HepG2 (cell line): ENCODE measurements at regions not wholly inside any gene's neighbourhood (a gene's known extent, or its start where the extent isn't known, plus 50 kb on each side); places are given as distances from the start of the nearest gene placed in this dataset.

ENCODE experiments used
- ATAC-seq: fragments of 200-7000 bp; cut with Tn5 transposase; 3 replicates; pipeline ENCODE4 v1.9.1; 2020; ENCODE audit warnings: mild to moderate bottlenecking, moderate library complexity
- BruUV-seq: library from RNA; stranded (reverse); fragments of 400-500 nt; replicated peaks from 2 replicates; lab custom pipeline; 2021; lab: Mats Ljungman, UMichigan
- CTCF ChIA-PET: fragments of 300-600 bp; formaldehyde crosslinking; extraction: SDS; loops from one replicate; lab custom pipeline; 2021; ENCODE audit warnings: low total read pairs, inconsistent platforms, low intra/inter-chr PET ratio; lab: Yijun Ruan, JAX
- POLR2A ChIA-PET: fragments of 350-600 bp; sonication (Branson Sonifier 250); formaldehyde crosslinking; loops from one replicate; lab custom pipeline; 2020; ENCODE audit warnings: antibody characterized with exemption, inconsistent platforms; lab: Yijun Ruan, JAX
- DNase-seq: peaks from one replicate; pipeline ENCODE4 v3.0.0-alpha.2; 2015; ENCODE audit warnings: low spot score
- FAIRE-seq: peaks from 3 replicates; lab custom pipeline; 2011; peaks lifted over from hg19 to GRCh38; lab: Jason Lieb, UNC
- H2AFZ ChIP-seq: one replicate; pipeline ENCODE4 v1.6.1; 2011; ENCODE audit warnings: low read length, inconsistent platforms
- H3K27ac ChIP-seq: fragments of 300-600 bp; 3 replicates; pipeline ENCODE4 v1.8.0; 2011; ENCODE audit warnings: mixed run types, mild to moderate bottlenecking, mixed read lengths, low read length, inconsistent platforms; ENCODE audit not compliant: insufficient read depth; ENCODE audit errors: extremely low read length
- H3K27me3 ChIP-seq, 2 experiments: fragments of 200-600 bp in 1 of 2; 2 replicates in 1 of 2; 3 replicates in 1 of 2; pipeline versions ENCODE4 v1.6.0 to v1.8.0; 2011; ENCODE audit warnings: low read length in 2 of 2, mild to moderate bottlenecking in 2 of 2, moderate library complexity in 2 of 2, inconsistent platforms in 1 of 2; ENCODE audit not compliant: insufficient read depth in 2 of 2, control insufficient read depth in 1 of 2
- H3K36me3 ChIP-seq, 2 experiments: fragments of 200-600 bp in 1 of 2; replicated peaks in 1 of 2; 2 replicates in 1 of 2; 3 replicates in 1 of 2; pipeline versions ENCODE4 v1.5.1 to v1.8.0; 2011; ENCODE audit warnings: low read length in 2 of 2, inconsistent platforms in 1 of 2; ENCODE audit not compliant: insufficient read depth in 2 of 2, control insufficient read depth in 1 of 2
- H3K4me1 ChIP-seq: 2 replicates; pipeline ENCODE4 v1.5.1; 2012; ENCODE audit warnings: low read length, inconsistent platforms; ENCODE audit not compliant: insufficient read depth
- H3K4me2 ChIP-seq: 2 replicates; pipeline ENCODE4 v1.6.0; 2011; ENCODE audit warnings: low read depth, low read length, inconsistent platforms
- H3K4me3 ChIP-seq, 3 experiments: fragments of 200-600 bp in 1 of 3; sonication (generic), shearing (Covaris generic) in 1 of 3; replicated peaks in 1 of 3; 2 replicates each; pipeline ENCODE4 v1.5.1; 2011 to 2016; ENCODE audit warnings: low read length in 3 of 3, inconsistent platforms in 2 of 3, low read depth in 2 of 3, mild to moderate bottlenecking in 2 of 3, control low read depth in 1 of 3, mixed read lengths in 1 of 3; ENCODE audit not compliant: insufficient read depth in 1 of 3
- H3K79me2 ChIP-seq: one replicate; pipeline ENCODE4 v1.6.1; 2011; ENCODE audit warnings: low read length, inconsistent platforms; ENCODE audit not compliant: insufficient read depth
- H3K9ac ChIP-seq: 2 replicates; pipeline ENCODE4 v1.6.0; 2011; ENCODE audit warnings: mild to moderate bottlenecking, low read depth, low read length, inconsistent platforms; ENCODE audit not compliant: insufficient read depth
- H3K9me3 ChIP-seq: 2 replicates; pipeline ENCODE4 v1.5.1; 2012; ENCODE audit warnings: mild to moderate bottlenecking, low read length
- H4K20me1 ChIP-seq: 2 replicates; pipeline ENCODE4 v1.6.0; 2011; ENCODE audit warnings: inconsistent platforms, mild to moderate bottlenecking, low read length, moderate library complexity; ENCODE audit not compliant: insufficient read depth
- CCDC6 ChIP-seq: sonication (generic); formaldehyde crosslinking; IDR thresholded peaks from 2 replicates; pipeline ENCODE4 v1.8.1; 2022; ENCODE audit warnings: mild to moderate bottlenecking, missing genetic modification reagents, moderate library complexity
- CEBPB ChIP-seq: IDR thresholded peaks from 2 replicates; pipeline ENCODE4 v1.6.1; 2011; ENCODE audit warnings: low read depth, low read length, improper control_type of control experiment, borderline replicate concordance
- GATAD2A ChIP-seq: IDR thresholded peaks from 2 replicates; pipeline ENCODE4 v1.6.1; 2016
- HBP1 ChIP-seq: IDR thresholded peaks from 2 replicates; pipeline ENCODE4 v1.6.1; 2016; ENCODE audit warnings: low read depth, control low read depth
- HHEX ChIP-seq: IDR thresholded peaks from 2 replicates; pipeline ENCODE4 v1.6.1; 2016; ENCODE audit warnings: control low read depth
- NBN ChIP-seq: fragments of 450-650 bp; conservative IDR thresholded peaks from 2 replicates; pipeline ENCODE4 v1.6.1; 2017
- NFRKB ChIP-seq: fragments of 450-650 bp; IDR thresholded peaks from 2 replicates; pipeline ENCODE4 v1.6.1; 2017
- NR2F2 ChIP-seq: IDR thresholded peaks from 2 replicates; pipeline ENCODE4 v1.6.1; 2012; ENCODE audit warnings: low read depth, inconsistent platforms, borderline replicate concordance
- SATB2 ChIP-seq: sonication (generic); formaldehyde crosslinking; IDR thresholded peaks from 2 replicates; pipeline ENCODE4 v1.5.0; 2020; ENCODE audit warnings: missing genetic modification reagents
- ZC3H13 ChIP-seq: sonication (generic); formaldehyde crosslinking; IDR thresholded peaks from 2 replicates; pipeline ENCODE4 v1.8.1; 2023; ENCODE audit warnings: mild to moderate bottlenecking, missing genetic modification reagents, moderate library complexity
- ZFP82 ChIP-seq: sonication (generic); formaldehyde crosslinking; IDR thresholded peaks from 2 replicates; pipeline ENCODE4 v1.5.1; 2020; ENCODE audit warnings: mild to moderate bottlenecking, missing genetic modification reagents, borderline replicate concordance
- ZNF317 ChIP-seq: sonication (generic); formaldehyde crosslinking; IDR thresholded peaks from 2 replicates; pipeline ENCODE4 v1.5.0; 2020; ENCODE audit warnings: mild to moderate bottlenecking, missing genetic modification reagents
- ZNF331 ChIP-seq: sonication (generic); formaldehyde crosslinking; IDR thresholded peaks from 2 replicates; pipeline ENCODE4 v1.4.0; 2020; ENCODE audit warnings: missing genetic modification reagents
- ZNF34 ChIP-seq: sonication (generic); formaldehyde crosslinking; IDR thresholded peaks from 2 replicates; pipeline ENCODE4 v1.4.0; 2020; ENCODE audit warnings: mild to moderate bottlenecking, missing genetic modification reagents, borderline replicate concordance
- in situ Hi-C: cut with HindIII; loops from 2 replicates; pipeline ENCODE4 v1.10.0; 2017; ENCODE audit warnings: low pct_unique_long_range_greater_than_20kb; ENCODE audit not compliant: extremely low pct_ligation_motif_present
- intact Hi-C: fragments of 100-400 bp; cut with micrococcal nuclease; formaldehyde crosslinking; loops from one replicate; pipeline ENCODE4 v1.10.0; 2022; ENCODE audit not compliant: unreplicated experiment
- TF ChIP-seq, protein P1 (sequence below): IDR thresholded peaks from 2 replicates; pipeline ENCODE4 v1.6.1; 2016; ENCODE audit warnings: mild to moderate bottlenecking
- TF ChIP-seq, protein P2 (sequence below): sonication (generic); formaldehyde crosslinking; IDR thresholded peaks from 2 replicates; pipeline ENCODE4 v1.8.1; 2023; ENCODE audit warnings: mild to moderate bottlenecking, missing genetic modification reagents
- TF ChIP-seq, protein P3 (sequence below): sonication (generic); formaldehyde crosslinking; IDR thresholded peaks from 2 replicates; pipeline ENCODE4 v1.4.0; 2020; ENCODE audit warnings: missing genetic modification reagents

- no peaks in the 10 kb centered on the region for H3K4me1 ChIP-seq
- no peak overlapping the region for H3K9ac ChIP-seq
- H2AFZ ChIP-seq: no peak overlapping the region
- FAIRE-seq: no peak
- no peak overlapping the region for H3K4me3 ChIP-seq
- H3K9me3 ChIP-seq: no peaks in the 10 kb centered on the region
- TF ChIP-seq ZFP82 (CRISPR knock-in tag): no peak
- no peak for TF ChIP-seq ZNF331 (CRISPR knock-in tag)
- no peak for TF ChIP-seq SATB2
- TF ChIP-seq ZC3H13: no peak
- TF ChIP-seq, protein P1, sequence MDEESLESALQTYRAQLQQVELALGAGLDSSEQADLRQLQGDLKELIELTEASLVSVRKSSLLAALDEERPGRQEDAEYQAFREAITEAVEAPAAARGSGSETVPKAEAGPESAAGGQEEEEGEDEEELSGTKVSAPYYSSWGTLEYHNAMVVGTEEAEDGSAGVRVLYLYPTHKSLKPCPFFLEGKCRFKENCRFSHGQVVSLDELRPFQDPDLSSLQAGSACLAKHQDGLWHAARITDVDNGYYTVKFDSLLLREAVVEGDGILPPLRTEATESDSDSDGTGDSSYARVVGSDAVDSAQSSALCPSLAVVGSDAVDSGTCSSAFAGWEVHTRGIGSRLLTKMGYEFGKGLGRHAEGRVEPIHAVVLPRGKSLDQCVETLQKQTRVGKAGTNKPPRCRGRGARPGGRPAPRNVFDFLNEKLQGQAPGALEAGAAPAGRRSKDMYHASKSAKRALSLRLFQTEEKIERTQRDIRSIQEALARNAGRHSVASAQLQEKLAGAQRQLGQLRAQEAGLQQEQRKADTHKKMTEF: no peak
- TF ChIP-seq HHEX (CRISPR knock-in tag): no peak
- no peak for TF ChIP-seq ZNF317
- TF ChIP-seq CCDC6 (CRISPR knock-in tag): no peak
- TF ChIP-seq NFRKB: no peak
- TF ChIP-seq, protein P2, sequence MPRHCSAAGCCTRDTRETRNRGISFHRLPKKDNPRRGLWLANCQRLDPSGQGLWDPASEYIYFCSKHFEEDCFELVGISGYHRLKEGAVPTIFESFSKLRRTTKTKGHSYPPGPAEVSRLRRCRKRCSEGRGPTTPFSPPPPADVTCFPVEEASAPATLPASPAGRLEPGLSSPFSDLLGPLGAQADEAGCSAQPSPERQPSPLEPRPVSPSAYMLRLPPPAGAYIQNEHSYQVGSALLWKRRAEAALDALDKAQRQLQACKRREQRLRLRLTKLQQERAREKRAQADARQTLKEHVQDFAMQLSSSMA: no peak
- no peak for TF ChIP-seq HBP1 (CRISPR knock-in tag)
- TF ChIP-seq, protein P3, sequence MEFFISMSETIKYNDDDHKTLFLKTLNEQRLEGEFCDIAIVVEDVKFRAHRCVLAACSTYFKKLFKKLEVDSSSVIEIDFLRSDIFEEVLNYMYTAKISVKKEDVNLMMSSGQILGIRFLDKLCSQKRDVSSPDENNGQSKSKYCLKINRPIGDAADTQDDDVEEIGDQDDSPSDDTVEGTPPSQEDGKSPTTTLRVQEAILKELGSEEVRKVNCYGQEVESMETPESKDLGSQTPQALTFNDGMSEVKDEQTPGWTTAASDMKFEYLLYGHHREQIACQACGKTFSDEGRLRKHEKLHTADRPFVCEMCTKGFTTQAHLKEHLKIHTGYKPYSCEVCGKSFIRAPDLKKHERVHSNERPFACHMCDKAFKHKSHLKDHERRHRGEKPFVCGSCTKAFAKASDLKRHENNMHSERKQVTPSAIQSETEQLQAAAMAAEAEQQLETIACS (CRISPR knock-in tag): no peak
- no peak for TF ChIP-seq NBN
- no peak for TF ChIP-seq CEBPB
- TF ChIP-seq ZNF34: no peak
- TF ChIP-seq NR2F2: no peak
- TF ChIP-seq GATAD2A (CRISPR knock-in tag): no peak
- no TSS peak for BruUV-seq
- H3K27ac ChIP-seq: no peak overlapping the region
- intact Hi-C loops (no loop called here), in situ Hi-C loops (no loop called here)
- no peaks in the 10 kb centered on the region for H3K27me3 ChIP-seq
- H3K36me3 ChIP-seq: no peaks in the 10 kb centered on the region
- no peak for DNase-seq
- CTCF ChIA-PET: no interaction called here
- no peaks in the 10 kb centered on the region for H4K20me1 ChIP-seq
- ATAC-seq: no peak
- POLR2A ChIA-PET: no interaction called here
- no peaks in the 10 kb centered on the region for H3K79me2 ChIP-seq
- no peak overlapping the region for H3K4me2 ChIP-seq
Observed at GRCh38 chr3:112709911-112710310, 69.0 kb upstream of the CCDC80 start.
